ENCODE measurements at regions not wholly inside any gene's neighbourhood (a gene's known extent, or its start where the extent isn't known, plus 50 kb on each side); places are given as distances from the start of the nearest gene placed in this dataset.
"Not testable (repeated sequence)": the region's sequence is repeated elsewhere in the genome, so short reads cannot be mapped to it uniquely, and the experiment has no call there.

DNA sequence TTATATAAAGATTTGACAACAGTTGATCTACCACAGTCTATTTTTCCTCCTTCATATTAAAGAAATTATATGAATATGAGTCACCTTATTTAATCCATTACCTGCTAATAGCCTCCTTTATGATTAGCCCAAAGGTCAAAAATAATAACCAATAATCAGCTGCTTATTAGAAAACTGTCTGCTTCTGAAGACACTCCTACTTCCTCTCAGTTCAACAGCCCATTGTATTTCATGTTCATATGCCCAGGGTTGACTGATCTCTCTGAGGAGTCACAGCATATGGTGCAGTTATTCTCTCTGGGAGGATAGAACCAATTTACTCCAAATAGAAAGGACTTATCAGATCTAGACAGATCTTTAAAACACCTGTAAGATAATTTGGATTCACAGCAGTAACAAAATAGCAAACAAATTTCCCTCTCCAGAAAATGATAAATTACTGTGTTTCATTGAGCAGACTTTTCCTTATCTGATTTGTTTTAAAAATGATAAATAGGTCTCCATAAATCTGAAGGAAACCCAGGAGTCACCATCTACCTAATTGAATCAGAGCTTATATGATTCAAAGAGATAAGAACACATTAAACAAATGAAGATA is 180.4 kb upstream of the ITGA1 start:
- no peak for DNase-seq (ENCODE audit: low spot score)

DNA sequence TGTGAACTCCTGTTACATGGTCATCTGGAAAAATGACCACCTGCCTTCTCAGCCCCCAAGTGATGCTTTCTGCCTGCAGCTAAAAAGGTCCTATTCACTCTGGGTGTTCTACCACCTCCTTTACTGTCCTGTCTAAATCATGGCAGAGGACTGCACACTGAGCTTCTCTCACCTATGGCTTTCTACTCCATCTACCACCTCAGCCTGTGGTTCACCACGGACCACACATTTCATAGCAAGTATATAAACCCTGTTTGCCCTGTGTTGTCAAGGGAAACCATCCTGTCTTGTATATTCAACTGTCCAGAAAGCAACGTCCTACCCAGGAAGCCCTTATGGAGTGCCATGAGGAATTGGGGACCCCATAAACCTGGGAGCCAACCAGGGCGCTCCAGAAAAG is 167.4 kb upstream of the ITGA1 start:
- no peak for DNase-seq (ENCODE audit: low spot score)

DNA sequence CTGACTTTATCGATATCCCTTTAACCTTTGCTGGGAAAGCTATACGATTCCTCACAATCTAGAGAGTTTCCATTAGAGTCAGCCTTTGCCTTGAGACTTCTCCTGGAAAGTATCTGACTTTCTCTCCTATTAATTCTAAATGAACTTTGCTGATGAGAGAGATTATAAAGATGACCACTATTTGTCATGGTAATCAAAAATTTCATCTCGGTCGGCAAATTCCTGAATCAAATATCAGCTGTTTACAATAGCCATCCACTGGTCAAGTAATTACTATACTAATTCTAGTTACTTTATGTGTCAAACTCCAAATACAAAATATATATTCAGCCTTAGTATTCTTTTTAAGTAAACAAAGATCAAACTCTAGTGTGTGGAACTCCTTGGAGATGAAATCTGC is 164.4 kb upstream of the ITGA1 start:
- DNase-seq (ENCODE audit: low spot score) = no peak

DNA sequence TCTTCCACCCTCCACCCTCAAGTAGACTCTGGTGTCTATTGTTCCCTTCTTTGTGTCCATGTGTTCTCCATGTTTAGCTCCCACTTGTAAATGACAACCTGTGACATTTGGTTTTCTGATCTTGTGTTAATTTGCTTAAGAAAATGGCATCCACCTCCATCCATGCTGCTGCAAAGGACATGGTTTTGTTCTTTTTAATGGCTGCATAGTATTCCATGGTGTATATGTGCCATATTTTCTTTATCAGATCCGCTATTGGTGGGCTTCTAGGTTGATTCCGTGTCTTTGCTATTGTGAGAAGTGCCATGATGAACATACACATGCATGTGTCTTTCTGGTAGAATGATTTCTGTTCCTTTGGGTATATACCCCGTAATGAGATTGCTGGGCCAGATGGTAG is 163.4 kb upstream of the ITGA1 start:
- DNase-seq (ENCODE audit: low spot score) = no peak

DNA sequence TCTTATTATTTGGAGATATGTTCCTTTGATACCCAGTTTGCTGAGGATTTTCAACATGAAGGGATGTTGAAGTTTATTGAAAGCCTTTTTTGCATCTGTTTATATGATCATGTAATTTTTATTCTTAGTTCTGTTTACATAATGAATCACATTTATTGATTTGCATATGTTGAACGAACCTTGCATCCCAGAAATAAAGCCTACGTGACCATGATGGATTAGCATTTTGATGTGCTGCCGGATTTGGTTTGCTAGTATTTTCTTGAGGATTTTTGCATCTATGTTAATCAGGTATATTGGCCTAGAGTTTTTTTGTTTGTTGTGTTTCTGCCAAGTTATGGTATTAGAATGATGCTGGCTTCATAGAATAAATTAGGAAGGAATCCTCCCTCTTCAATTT is 161.4 kb upstream of the ITGA1 start:
- no peak for DNase-seq (ENCODE audit: low spot score)

DNA sequence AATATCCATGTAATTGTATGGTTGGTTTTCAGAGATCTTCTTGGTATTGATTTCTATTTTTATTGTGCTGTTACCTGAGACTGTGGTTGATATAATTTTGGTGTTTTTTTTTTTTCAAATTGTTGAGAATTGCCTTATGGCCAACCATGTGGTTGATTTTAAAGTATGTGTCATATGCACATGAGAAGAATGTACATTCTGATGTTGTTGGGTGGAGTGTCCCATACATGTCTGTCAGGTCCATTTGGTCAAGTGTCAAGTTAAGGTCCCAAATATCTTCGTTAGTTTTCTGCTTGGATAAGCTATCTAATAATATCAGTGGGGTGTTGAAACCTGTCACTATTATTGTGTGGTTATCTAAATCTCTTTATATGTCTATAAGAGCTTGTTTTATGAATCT is 160.0 kb upstream of the ITGA1 start:
- DNase-seq (ENCODE audit: low spot score) = no peak

DNA sequence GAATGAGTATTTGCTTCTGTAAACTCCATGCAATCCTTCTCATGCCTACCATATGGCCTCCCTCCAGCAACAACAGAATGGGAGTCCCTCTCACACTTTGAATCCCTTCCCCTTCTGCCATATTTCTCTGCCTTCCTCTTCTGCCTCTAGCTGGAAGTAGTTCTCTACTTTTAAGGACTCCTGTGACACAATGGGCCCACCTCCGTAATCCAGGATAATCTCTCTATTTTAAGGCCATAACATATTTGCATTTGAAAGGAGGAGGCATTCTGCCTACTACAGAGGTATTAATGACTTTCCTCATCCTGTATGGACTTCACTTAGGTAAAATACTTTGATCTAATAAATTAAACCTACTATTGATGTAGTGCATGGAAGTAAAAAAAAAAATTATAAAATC is 155.4 kb upstream of the ITGA1 start:
- no peak for DNase-seq (ENCODE audit: low spot score)

DNA sequence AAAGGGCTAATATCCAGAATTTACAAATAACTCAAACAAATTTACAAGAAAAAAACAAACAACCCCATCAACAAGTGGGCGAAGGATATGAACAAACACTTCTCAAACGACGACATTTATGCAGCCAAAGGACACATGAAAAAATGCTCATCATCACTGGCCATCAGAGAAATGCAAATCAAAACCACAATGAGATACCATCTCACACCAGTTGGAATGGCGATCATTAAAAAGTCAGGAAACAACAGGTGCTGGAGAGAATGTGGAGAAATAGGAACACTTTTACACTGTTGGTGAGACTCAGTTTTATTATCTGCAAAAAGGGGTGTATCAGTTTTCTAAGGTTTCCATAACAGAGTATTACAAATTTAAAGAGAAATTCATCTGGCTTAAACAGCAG is 153.5 kb upstream of the ITGA1 start:
- not testable (repeated sequence) for DNase-seq (ENCODE audit: low spot score)

DNA sequence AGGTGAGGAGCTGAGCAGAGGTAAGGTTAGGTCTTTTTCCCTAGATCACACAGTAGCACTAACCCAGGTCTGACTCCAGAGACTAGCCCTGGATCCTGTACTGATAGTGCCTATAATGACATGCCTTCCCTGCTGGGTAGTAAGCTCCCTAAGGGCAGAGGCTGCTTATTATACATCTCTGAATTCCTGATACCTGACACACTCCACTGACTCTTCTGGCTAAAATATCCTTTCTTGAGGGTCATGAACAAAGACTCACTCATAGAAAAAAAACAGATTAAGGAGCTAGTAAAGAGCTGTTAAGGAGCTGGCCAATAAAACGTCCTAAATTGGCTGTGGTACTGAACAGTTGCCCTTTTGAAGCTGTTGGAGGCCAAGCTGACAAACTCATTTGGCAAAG is 149.0 kb upstream of the ITGA1 start:
- no peak for DNase-seq (ENCODE audit: low spot score)

DNA sequence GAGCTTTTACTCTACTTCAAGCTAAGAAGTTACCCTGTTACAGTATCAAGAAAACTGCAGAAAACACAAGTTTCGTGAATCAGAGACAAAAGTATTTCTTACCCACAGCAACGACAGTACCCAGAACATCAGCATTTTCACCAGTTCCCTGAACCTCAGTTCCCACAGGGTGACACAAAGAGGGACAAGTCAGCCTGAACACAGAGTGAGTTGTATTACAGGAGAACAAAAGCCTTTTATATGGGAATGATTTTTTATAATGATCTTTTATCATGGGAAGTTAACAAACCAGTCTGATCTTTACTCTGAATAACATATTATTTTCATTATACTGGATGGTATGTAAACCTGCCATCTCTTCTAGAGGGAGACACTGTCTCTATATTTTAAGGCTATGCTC is 139.0 kb upstream of the ITGA1 start:
- no peak for DNase-seq (ENCODE audit: low spot score)

DNA sequence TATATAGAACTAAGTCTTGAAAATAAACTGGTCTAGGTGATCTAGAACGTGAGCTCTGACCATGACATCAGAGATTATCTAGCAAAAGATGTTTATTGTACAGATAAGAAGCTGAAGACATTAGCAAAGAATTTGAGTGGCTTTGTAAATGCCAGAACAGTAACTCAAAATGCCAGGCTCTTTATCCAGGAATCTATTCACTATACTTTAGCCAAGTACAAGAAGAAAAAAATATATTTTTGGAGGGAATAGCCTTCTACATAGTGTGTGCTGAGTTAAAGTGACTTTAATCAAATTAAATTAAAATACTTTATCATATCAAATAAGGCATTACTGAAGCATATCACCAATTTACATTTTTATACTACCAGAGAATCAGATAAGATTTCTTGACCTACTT is 132.6 kb upstream of the ITGA1 start:
- DNase-seq (ENCODE audit: low spot score) = no peak

DNA sequence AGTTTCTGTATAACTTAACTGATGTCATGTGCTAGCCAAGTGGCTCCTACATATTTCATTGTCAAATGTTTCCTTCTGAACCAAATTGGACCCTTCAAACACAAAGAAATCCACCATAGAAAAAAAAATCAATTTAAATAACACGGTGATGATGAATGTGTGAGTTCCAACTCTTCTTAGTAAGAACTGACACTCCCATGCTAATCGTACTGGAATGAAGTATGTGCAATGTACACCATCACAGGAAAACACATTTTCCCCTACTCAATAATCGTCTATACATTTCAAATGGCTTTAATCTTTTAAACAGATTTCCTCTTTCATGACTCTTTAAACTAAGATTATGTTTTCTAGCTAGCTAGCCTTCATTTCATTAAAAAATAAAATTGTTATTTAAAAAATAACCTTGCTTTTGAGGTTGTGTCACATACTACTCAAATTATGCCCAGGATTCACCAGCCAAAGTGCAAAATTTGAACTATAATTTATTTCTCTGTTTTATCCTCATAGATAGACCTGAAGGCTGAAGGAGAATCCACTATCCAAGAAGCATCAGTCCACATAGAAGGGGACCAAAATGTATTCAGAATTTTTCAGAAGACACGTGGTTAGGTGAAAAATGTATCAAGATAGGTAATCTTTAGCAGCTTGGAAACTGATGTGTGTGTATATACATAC is 131.0 kb upstream of the ITGA1 start:
- no peak for DNase-seq (ENCODE audit: low spot score)

DNA sequence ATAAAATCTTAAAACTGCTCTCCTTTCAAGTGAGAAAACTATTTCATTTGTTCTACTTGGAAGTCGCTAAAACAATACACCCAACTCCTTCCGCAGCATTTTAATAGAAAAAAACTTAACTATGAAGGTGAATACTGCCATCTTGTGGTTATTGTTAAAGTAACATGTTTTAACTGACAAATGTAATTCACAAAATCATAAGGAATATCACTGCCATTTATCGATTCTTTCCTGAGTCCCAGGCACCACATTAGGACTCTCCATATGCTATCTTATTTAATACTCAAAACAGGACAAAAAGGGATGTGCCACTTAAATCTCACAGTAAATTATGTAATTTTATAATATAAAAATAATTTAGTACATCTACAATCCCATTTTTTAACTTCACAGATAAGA is 130.5 kb upstream of the ITGA1 start:
- peak; percentile 68 for DNase-seq (ENCODE audit: low spot score)

DNA sequence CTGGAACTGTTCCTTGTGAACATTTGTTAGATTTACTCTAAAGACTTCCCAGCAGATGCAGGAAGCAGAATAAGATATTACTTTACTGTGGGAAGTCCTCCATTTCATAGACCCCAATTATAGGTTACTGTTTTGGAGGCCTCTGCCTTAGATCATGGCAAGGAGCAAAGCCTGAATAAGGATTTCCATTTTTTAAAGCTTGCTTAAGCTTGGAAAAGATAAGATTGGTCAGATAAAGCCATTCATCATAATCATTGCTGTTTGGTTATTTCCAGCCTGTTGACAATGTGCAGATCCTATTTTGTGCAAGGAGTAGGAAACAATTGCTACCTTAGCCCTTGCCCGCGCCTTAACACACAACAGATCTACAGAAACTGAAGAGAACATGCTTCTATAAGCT is 129.5 kb upstream of the ITGA1 start:
- DNase-seq (ENCODE audit: low spot score) = no peak

DNA sequence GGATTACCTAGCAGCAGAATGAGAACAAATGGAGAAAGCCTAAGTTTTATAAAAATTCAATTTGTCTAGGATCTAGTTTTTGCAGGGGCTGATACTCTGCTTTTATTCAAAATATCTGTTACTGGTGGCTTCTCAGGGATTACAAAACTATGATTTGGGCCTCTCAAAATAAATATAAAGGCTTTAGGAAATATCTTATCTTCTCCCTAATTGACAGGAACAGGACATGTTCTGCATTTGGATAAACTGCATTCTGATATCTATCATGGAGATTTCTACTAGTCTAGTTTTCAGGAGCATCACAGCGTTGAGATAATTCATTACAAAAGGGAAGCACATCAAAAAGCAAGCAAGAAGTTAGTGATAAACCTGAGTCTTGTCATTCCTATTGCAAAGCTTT is 127.1 kb upstream of the ITGA1 start:
- DNase-seq (ENCODE audit: low spot score) = no peak

DNA sequence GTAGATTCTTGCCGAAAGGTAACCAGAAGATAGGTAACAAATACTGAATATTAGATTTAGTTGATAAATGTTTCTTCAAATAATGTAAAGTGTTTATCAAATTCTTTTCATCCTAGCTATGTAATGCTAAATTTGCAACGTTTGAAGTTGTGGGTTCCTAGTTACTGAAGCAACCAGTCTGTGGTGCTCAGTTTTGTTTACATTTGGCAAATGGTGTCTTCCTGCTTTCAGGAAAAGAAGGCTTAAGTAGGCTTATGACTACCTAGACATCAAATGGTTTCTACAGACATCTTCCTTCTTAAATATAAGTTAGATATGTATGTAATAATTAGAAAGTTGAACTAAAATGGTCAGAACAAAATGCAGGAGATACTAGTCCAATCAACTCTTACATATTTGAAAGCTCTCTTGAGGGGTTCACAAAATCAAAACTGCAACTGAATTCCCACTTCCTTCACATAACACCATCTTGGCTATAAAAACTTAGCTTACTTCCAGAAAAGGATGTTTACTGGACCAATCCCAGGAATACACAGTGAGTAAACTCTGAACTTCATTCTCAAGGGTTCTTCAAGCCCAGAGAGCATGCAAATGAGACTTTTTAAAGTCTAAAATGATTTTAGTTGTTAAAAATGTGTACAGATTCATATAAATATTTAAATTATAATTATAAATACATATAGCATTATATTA is 125.7 kb upstream of the ITGA1 start:
- no peak for DNase-seq (ENCODE audit: low spot score)

DNA sequence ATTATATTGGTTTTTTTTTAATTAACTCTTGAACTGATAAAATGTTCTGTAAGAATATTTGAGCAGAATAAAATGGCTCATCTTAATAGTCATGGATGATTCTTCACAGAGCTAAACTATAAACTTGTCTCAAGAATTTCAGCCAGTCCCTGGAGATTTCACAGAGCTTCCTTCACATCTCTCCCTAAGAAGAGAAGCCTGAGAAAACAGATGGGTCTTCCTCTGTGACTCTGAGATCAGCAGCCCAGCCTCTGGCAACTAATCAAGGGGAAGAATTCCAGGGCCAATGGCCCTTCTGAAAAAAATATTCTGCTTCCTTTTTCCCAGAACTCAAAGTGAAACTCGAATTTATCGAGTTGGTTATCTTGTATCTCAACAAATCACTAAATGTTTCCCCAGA is 122.2 kb upstream of the ITGA1 start:
- DNase-seq (ENCODE audit: low spot score) = no peak

DNA sequence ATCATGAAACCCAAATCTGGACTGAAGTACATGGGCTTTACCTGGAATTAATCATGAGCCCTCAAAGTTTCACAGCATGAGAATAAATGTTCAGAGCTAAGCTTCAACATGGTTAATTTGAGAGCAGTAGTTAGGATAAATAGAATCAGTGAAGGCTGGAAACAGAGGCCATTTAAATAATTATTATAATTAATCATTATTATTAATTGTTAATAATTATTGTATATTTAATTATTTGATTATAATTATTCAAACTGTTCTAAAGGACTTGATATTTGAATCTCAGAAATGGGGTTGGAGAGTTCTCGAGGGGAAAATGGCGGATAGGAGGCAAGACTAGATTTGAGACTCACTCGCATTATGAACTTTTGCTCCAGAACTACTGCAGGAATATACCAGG is 119.6 kb upstream of the ITGA1 start:
- no peak for DNase-seq (ENCODE audit: low spot score)

DNA sequence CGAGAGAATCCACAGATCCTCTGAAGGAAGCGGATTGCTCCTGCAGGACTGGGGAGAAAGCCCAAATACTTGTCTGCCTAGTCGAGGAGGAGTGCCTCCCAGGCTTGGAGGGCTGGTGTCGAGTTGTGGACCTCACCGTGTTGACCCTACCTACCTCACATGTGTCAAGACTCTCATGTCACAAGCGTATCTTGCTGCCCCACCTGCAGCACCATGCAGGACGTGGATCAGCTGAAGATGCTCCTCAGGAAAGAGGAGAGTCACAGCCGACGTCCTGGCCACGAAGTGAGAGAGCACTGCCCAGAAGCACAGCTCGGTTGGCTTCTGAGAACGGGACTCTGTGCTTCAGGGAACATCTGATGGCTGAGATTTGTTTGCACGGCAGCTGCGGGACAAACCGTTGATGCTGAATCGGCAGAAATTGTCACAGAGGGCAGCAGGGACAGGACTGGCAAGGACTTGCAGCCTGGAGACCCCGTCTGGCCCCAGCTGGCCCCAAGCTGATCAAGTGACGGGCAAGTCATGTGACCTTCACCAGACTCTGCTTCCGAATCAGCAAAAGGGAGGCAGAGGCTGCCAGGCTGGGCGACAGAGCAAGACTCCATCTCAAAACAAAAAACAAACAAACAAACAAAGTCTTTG is 119.1 kb upstream of the ITGA1 start:
- DNase-seq (ENCODE audit: low spot score) = no peak

DNA sequence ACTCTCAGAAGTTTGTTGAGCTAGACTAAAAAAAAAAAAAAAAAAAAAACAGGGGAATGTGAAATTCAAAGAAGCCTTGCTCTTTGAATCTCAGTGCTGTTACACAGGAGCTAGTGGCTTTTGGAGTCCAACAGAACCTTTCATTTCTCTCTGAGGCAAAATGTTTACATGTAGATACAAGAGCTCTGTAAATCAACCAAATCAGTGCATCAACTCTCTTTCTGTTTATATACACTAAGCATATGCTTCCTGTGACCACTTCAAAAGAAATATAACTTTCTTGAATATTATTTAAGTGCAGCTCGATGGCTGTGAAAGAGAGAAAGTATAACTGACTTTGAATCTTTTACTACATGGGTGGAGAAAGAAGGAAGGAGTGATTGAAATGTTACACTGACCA is 115.3 kb upstream of the ITGA1 start:
- DNase-seq (ENCODE audit: low spot score) = no peak

DNA sequence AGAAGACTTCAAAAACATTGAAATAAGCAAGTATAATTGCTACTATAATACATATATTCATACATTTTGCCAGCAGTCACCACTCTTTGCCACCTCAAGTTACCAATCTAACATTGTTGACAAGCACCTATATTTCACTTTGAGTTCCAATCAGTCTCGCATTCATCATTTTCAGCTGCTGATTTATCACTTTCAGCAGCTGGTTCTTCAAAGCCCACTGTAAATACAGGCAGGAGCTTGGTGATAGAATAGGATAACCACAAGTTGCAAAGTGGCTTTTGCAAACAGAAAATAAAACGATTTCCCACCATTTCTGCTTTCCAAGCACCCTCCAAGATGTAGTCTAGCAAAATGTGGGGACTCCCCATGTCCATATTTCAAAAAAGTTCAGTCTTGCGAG is 114.2 kb upstream of the ITGA1 start:
- DNase-seq (ENCODE audit: low spot score) = no peak

DNA sequence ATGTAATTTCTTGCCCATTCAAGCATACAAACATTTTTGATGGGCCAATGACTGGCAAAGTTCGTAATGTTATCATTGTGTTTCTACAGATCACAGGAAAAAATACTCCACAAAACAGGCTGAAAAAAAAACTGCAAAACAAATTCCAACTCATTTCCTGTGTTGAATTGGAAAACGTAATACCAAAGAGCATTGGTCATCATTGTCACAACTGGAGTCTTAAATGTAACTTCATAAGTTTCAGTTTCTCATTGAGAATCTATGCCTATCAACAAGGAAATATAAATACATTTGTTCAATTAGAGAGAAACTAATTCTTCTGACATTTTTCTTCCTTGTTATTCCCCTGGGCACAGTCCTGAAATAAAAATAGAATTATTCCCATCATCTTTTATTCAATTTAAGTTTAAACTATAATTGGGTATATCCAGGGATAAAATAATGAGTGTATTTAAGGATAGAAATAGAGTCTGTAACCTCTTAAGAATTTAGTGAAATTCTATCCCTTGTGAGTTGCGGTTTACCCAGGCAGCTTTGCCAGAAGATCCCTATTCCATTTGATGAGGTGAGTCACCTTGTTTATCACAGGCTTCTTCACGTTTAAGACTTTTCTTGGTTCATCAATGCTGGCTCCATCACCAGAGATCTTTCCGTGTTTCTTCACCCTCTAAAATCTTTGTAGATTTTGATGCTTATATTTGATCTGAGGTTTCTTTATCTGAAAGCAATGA is 112.7 kb upstream of the ITGA1 start:
- DNase-seq (ENCODE audit: low spot score) = peak; percentile 29

DNA sequence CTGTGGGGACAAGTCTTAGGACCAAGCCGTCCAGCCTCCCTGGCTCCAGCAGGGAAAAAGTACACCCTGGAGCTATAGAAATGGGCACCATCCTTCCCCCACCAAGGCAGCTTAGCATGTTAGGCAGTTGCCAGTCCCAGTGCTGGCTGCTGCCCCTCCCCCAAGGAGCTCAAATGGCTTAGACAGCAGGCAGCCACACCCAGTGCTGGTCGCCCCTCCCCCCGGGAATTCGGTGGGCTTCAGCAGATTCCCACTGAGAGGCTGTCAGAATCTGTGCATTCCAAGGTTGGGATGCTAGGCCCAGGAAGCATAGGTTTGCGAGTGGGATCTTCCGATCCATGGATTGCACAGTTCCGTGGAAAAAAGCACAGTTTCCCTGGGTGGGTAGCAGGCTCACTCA is 105.2 kb upstream of the ITGA1 start:
- no peak for DNase-seq (ENCODE audit: low spot score)
